RWPE2 (cell line): ENCODE measurements at regions not wholly inside any gene's neighbourhood (a gene's known extent, or its start where the extent isn't known, plus 50 kb on each side); places are given as distances from the start of the nearest gene placed in this dataset.

Experiments used
- ATAC-seq: fragments of 200-7000 bp; cut with Tn5 transposase; 3 replicates; pipeline ENCODE4 v1.9.1; 2021; ENCODE audit warnings: low read depth
- DNase-seq: peaks from one replicate; pipeline ENCODE4 v3.0.0-alpha.2; 2020; ENCODE audit warnings: low spot score
- H3K27ac ChIP-seq: fragments of 450-650 bp; 2 replicates; pipeline ENCODE4 v1.5.1; 2017; ENCODE audit warnings: mild to moderate bottlenecking; ENCODE audit not compliant: poor library complexity, severe bottlenecking
- H3K27me3 ChIP-seq: fragments of 250-450 bp; sonication (Bioruptor Pico); 2 replicates; pipeline ENCODE4 v1.5.1; 2021; ENCODE audit warnings: mild to moderate bottlenecking, moderate library complexity; ENCODE audit not compliant: insufficient read depth, poor library complexity, severe bottlenecking
- H3K36me3 ChIP-seq: fragments of 250-450 bp; sonication (Bioruptor Pico); 2 replicates; pipeline ENCODE4 v1.5.1; 2020; ENCODE audit warnings: low read depth, mild to moderate bottlenecking, moderate library complexity
- H3K4me1 ChIP-seq: fragments of 250-450 bp; sonication (Bioruptor Pico); 2 replicates; pipeline ENCODE4 v1.5.1; 2021; ENCODE audit warnings: mild to moderate bottlenecking, moderate library complexity; ENCODE audit not compliant: insufficient read depth, poor library complexity, severe bottlenecking
- H3K4me3 ChIP-seq: fragments of 250-450 bp; sonication (Bioruptor Pico); 2 replicates; pipeline ENCODE4 v1.5.1; 2021; ENCODE audit warnings: mild to moderate bottlenecking, moderate library complexity; ENCODE audit not compliant: severe bottlenecking
- H3K9me3 ChIP-seq: fragments of 250-450 bp; sonication (Bioruptor Pico); 2 replicates; pipeline ENCODE4 v1.5.1; 2021; ENCODE audit warnings: mild to moderate bottlenecking, moderate library complexity; ENCODE audit not compliant: severe bottlenecking
- CTCF ChIP-seq: fragments of 450-650 bp; IDR thresholded peaks from one replicate; pipeline ENCODE4 v1.5.1; 2017; ENCODE audit warnings: mild to moderate bottlenecking, moderate library complexity; ENCODE audit not compliant: poor library complexity, severe bottlenecking

- no peak for TF ChIP-seq CTCF
- no peak overlapping the region for H3K27ac ChIP-seq
- no peaks in the 10 kb centered on the region for H3K4me1 ChIP-seq
- H3K4me3 ChIP-seq, result no peak overlapping the region
- no peaks in the 10 kb centered on the region for H3K9me3 ChIP-seq
- no peaks in the 10 kb centered on the region for H3K36me3 ChIP-seq
- ATAC-seq, result no peak
- H3K27me3 ChIP-seq, result peaks cover 14% of the 10 kb centered on the region
- DNase-seq, result peak; percentile 33
Observed at GRCh38 chr20:40890181-40890580, 138.4 kb upstream of the TOP1 start.

- H3K27ac ChIP-seq, result no peak overlapping the region
- TF ChIP-seq CTCF, result no peak
- peaks cover 14% of the 10 kb centered on the region for H3K27me3 ChIP-seq
- ATAC-seq (no peak), DNase-seq (no peak)
- no peaks in the 10 kb centered on the region for H3K4me1 ChIP-seq
- H3K36me3 ChIP-seq, result no peaks in the 10 kb centered on the region
- H3K4me3 ChIP-seq, result no peak overlapping the region
- H3K9me3 ChIP-seq, result no peaks in the 10 kb centered on the region
Observed at GRCh38 chr20:40890635-40891034, 138.0 kb upstream of the TOP1 start.

GRCh38 chr20:40891351-40891750 is 137.3 kb upstream of the TOP1 start:
- ATAC-seq (no peak), DNase-seq (no peak)
- no peak for TF ChIP-seq CTCF
- Histone ChIP-seq H3K4me3 (no peak overlapping the region), H3K4me1 (no peaks in the 10 kb centered on the region), H3K9me3 (no peaks in the 10 kb centered on the region), H3K27ac (no peak overlapping the region), H3K27me3 (peaks cover 11% of the 10 kb centered on the region), H3K36me3 (no peaks in the 10 kb centered on the region)

GRCh38 chr20:40892642-40893041 is 136.0 kb upstream of the TOP1 start:
- H3K27me3 ChIP-seq, result peaks cover 2% of the 10 kb centered on the region
- peak; percentile 32 for DNase-seq
- no peak overlapping the region for H3K4me3 ChIP-seq
- no peaks in the 10 kb centered on the region for H3K9me3 ChIP-seq
- H3K27ac ChIP-seq, result no peak overlapping the region
- H3K36me3 ChIP-seq, result no peaks in the 10 kb centered on the region
- TF ChIP-seq CTCF, result peak; percentile 33
- peak; percentile 63 for ATAC-seq
- H3K4me1 ChIP-seq, result no peaks in the 10 kb centered on the region

GRCh38 chr20:40893610-40894236 is 134.9 kb upstream of the TOP1 start:
- TF ChIP-seq CTCF, result no peak
- DNase-seq (peak; percentile 23), ATAC-seq (no peak)
- H3K27ac ChIP-seq, result no peak overlapping the region
- no peaks in the 10 kb centered on the region for H3K36me3 ChIP-seq
- no peak overlapping the region for H3K4me3 ChIP-seq
- peaks cover 2% of the 10 kb centered on the region for H3K27me3 ChIP-seq
- no peaks in the 10 kb centered on the region for H3K4me1 ChIP-seq
- no peaks in the 10 kb centered on the region for H3K9me3 ChIP-seq
